Peyer's patch (tissue), 4 donors: ENCODE measurements at regions not wholly inside any gene's neighbourhood (a gene's known extent, or its start where the extent isn't known, plus 50 kb on each side); places are given as distances from the start of the nearest gene placed in this dataset.

Experiments
- DNase-seq, 3 donors: peaks; one replicate each; pipeline ENCODE4 v3.0.0-alpha.2; 2017 to 2019
- H3K27ac ChIP-seq, 4 donors: fragments of 200-600 bp; sonication (generic); one replicate each; pipeline ENCODE4 v1.5.1; 2016 to 2019
- H3K27me3 ChIP-seq, 2 donors: fragments of 200-600 bp; sonication (generic); one replicate each; pipeline ENCODE4 v1.5.1; 2019
- H3K36me3 ChIP-seq, 3 donors: fragments of 200-600 bp; sonication (generic); one replicate each; pipeline ENCODE4 v1.5.1; 2016 to 2019
- H3K4me1 ChIP-seq, 4 donors: fragments of 200-600 bp; sonication (generic); one replicate each; pipeline ENCODE4 v1.5.1; 2016 to 2019
- H3K4me3 ChIP-seq, 4 donors: fragments of 200-600 bp; sonication (generic); 1 replicate in 3 of 4; 2 replicates in 1 of 4; pipeline ENCODE4 v1.5.1; 2016 to 2019; ENCODE audit warnings: mild to moderate bottlenecking in 1 of 4
- H3K9me3 ChIP-seq, 4 donors: fragments of 200-600 bp; sonication (generic); one replicate each; pipeline ENCODE4 v1.5.1; 2016 to 2019; ENCODE audit warnings: mild to moderate bottlenecking in 1 of 4
- POLR2A ChIP-seq, 2 donors: fragments of 450-650 bp; IDR thresholded peaks; one replicate each; pipeline ENCODE4 v1.5.1; 2017; ENCODE audit warnings: antibody characterized with exemption in 2 of 2, mild to moderate bottlenecking in 2 of 2, moderate library complexity in 2 of 2
- TF ChIP-seq, protein P1 (sequence below), 6 experiments: fragments of 450-650 bp in 4 of 6; fragments of 200-600 bp in 2 of 6; sonication (generic) in 1 of 6; IDR thresholded peaks; one replicate each; pipeline ENCODE4 v1.5.1; 2017 to 2019; ENCODE audit warnings: antibody characterized with exemption in 6 of 6, mild to moderate bottlenecking in 3 of 6, moderate library complexity in 1 of 6

- TF ChIP-seq, protein P1, sequence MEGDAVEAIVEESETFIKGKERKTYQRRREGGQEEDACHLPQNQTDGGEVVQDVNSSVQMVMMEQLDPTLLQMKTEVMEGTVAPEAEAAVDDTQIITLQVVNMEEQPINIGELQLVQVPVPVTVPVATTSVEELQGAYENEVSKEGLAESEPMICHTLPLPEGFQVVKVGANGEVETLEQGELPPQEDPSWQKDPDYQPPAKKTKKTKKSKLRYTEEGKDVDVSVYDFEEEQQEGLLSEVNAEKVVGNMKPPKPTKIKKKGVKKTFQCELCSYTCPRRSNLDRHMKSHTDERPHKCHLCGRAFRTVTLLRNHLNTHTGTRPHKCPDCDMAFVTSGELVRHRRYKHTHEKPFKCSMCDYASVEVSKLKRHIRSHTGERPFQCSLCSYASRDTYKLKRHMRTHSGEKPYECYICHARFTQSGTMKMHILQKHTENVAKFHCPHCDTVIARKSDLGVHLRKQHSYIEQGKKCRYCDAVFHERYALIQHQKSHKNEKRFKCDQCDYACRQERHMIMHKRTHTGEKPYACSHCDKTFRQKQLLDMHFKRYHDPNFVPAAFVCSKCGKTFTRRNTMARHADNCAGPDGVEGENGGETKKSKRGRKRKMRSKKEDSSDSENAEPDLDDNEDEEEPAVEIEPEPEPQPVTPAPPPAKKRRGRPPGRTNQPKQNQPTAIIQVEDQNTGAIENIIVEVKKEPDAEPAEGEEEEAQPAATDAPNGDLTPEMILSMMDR (IDR thresholded peaks at IDR 0.05), result no peak
- no peak for TF ChIP-seq POLR2A (IDR thresholded peaks at IDR 0.05)
- no peak for DNase-seq
Observed at GRCh38 chr6:100153636-100154275, 159.7 kb upstream of the MCHR2 start.

GRCh38 chr6:100152201-100152600 is 158.2 kb upstream of the MCHR2 start:
- Histone ChIP-seq H3K36me3 (no peaks in the 10 kb centered on the region), H3K4me3 (no peak overlapping the region), H3K9me3 (no peaks in the 10 kb centered on the region), H3K4me1 (no peaks in the 10 kb centered on the region), H3K27ac (no peak overlapping the region), H3K27me3 (no peaks in the 10 kb centered on the region)
- DNase-seq, result no peak
- no peak for TF ChIP-seq POLR2A (IDR thresholded peaks at IDR 0.05)
- TF ChIP-seq, protein P1 (IDR thresholded peaks at IDR 0.05), result no peak

More at GRCh38 chr6:100153636-100154275, 159.7 kb upstream of the MCHR2 start:
- H3K27me3 ChIP-seq, result no peaks in the 10 kb centered on the region
- H3K27ac ChIP-seq, result no peak overlapping the region
- H3K4me3 ChIP-seq, result no peak overlapping the region
- no peaks in the 10 kb centered on the region for H3K4me1 ChIP-seq
- H3K9me3 ChIP-seq, result no peaks in the 10 kb centered on the region
- H3K36me3 ChIP-seq, result no peaks in the 10 kb centered on the region

GRCh38 chr6:100144991-100145390 is 151.0 kb upstream of the MCHR2 start:
- no peaks in the 10 kb centered on the region for H3K27me3 ChIP-seq
- no peak overlapping the region for H3K4me3 ChIP-seq
- no peak for DNase-seq
- no peaks in the 10 kb centered on the region for H3K4me1 ChIP-seq
- no peaks in the 10 kb centered on the region for H3K9me3 ChIP-seq
- no peak overlapping the region for H3K27ac ChIP-seq
- TF ChIP-seq, protein P1 (IDR thresholded peaks at IDR 0.05), result no peak
- no peak for TF ChIP-seq POLR2A (IDR thresholded peaks at IDR 0.05)
- no peaks in the 10 kb centered on the region for H3K36me3 ChIP-seq

DNA sequence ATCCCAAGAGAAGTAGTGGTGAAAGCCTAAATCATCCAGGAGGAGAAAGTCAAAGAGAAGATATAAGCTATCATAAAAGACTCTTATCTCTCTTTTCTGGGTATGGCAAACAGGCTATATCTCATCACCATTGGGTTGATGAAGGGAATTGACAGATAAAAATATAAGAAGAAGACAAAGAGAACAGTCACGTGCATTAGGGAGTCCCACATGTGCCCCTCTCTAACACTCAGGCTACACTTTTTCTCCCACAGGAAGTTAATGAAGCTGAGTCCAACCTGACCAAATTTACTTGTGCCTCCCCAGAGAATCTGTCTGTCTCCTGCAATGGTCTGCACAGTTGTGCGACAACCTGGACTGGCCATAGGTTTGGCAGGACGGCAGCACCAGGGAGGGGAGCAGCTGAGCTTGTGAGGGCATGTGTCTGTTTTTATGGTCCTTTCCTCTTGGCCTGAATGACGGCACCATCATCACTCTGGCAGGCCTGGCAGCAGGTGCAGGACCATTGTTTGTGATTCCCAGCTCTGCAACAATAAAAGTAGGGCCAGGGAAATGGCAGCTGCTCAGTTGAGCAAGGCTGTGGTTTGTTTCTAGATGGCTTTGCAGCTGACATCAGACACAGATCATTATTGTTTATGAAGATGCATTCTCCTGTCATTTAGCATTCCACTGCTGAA is 144.5 kb upstream of the MCHR2 start:
- no peak for DNase-seq
- Histone ChIP-seq H3K27ac (no peak overlapping the region), H3K4me3 (no peak overlapping the region), H3K36me3 (no peaks in the 10 kb centered on the region), H3K4me1 (no peaks in the 10 kb centered on the region), H3K9me3 (no peaks in the 10 kb centered on the region), H3K27me3 (no peaks in the 10 kb centered on the region)
- TF ChIP-seq, protein P1 (IDR thresholded peaks at IDR 0.05), result no peak
- no peak for TF ChIP-seq POLR2A (IDR thresholded peaks at IDR 0.05)

- Histone ChIP-seq H3K27me3 (no peaks in the 10 kb centered on the region), H3K27ac (no peak overlapping the region), H3K4me3 (no peak overlapping the region), H3K4me1 (no peaks in the 10 kb centered on the region), H3K36me3 (no peaks in the 10 kb centered on the region), H3K9me3 (no peaks in the 10 kb centered on the region)
- no peak for DNase-seq
- TF ChIP-seq, protein P1 (IDR thresholded peaks at IDR 0.05), result no peak
- TF ChIP-seq POLR2A (IDR thresholded peaks at IDR 0.05), result no peak
Observed at GRCh38 chr6:100137759-100138158, 143.7 kb upstream of the MCHR2 start.
